Stomach (tissue), 4 donors: ENCODE measurements at regions not wholly inside any gene's neighbourhood (a gene's known extent, or its start where the extent isn't known, plus 50 kb on each side); places are given as distances from the start of the nearest gene placed in this dataset.

Experiments
- POLR2AphosphoS5 ChIP-seq, 3 donors: sonication (generic); formaldehyde crosslinking; IDR thresholded peaks; one replicate each; pipeline ENCODE4 v1.6.1; 2016; ENCODE audit warnings: antibody characterized with exemption in 3 of 3
- TF ChIP-seq, protein P1 (sequence below), 7 experiments: fragments of 450-650 bp in 4 of 7; fragments of 200-600 bp in 3 of 7; sonication (generic) in 3 of 7; IDR thresholded peaks; one replicate each; pipeline ENCODE4 v1.5.1; 2016 to 2019; ENCODE audit warnings: antibody characterized with exemption in 7 of 7, control low read depth in 2 of 7, mild to moderate bottlenecking in 1 of 7

- TF ChIP-seq, protein P1, sequence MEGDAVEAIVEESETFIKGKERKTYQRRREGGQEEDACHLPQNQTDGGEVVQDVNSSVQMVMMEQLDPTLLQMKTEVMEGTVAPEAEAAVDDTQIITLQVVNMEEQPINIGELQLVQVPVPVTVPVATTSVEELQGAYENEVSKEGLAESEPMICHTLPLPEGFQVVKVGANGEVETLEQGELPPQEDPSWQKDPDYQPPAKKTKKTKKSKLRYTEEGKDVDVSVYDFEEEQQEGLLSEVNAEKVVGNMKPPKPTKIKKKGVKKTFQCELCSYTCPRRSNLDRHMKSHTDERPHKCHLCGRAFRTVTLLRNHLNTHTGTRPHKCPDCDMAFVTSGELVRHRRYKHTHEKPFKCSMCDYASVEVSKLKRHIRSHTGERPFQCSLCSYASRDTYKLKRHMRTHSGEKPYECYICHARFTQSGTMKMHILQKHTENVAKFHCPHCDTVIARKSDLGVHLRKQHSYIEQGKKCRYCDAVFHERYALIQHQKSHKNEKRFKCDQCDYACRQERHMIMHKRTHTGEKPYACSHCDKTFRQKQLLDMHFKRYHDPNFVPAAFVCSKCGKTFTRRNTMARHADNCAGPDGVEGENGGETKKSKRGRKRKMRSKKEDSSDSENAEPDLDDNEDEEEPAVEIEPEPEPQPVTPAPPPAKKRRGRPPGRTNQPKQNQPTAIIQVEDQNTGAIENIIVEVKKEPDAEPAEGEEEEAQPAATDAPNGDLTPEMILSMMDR (IDR thresholded peaks at IDR 0.05), result no peak
- no peak for TF ChIP-seq POLR2AphosphoS5 (IDR thresholded peaks at IDR 0.05)
Observed at GRCh38 chr13:37369616-37370015, 229.0 kb downstream of the POSTN start.
